ENCODE measurements at regions not wholly inside any gene's neighbourhood (a gene's known extent, or its start where the extent isn't known, plus 50 kb on each side); places are given as distances from the start of the nearest gene placed in this dataset.

GRCh38 chr9:129496473-129497004 lies 124.4 kb downstream of the C9orf50 start:
- peaks cover 0 to 94% (median 78%) of the 10 kb centered on the region in 4 donors for H3K4me1 ChIP-seq
- peak; percentile 99 for DNase-seq
- peaks cover 0 to 13% (median 0%) of the 10 kb centered on the region in 4 donors for H3K36me3 ChIP-seq
- TF ChIP-seq POLR2AphosphoS5 (IDR thresholded peaks at IDR 0.05) (peak; percentile 89 to 95 (median 94)), EP300 (IDR thresholded peaks at IDR 0.05) (peak in 2 of 4 donors; percentile 33 to 46), POLR2A (IDR thresholded peaks at IDR 0.05) (peak; percentile 85 to 87), CTCF (IDR thresholded peaks at IDR 0.05) (no peak)
- H3K27me3 ChIP-seq, result no peaks in the 10 kb centered on the region
- H3K27ac ChIP-seq, result peak overlapping the region; percentile 84 to 99 (median 99)
- WGBS, 2 donors, result 1% methylated on average over 43 of the region's 43 CpGs
- H3K9me3 ChIP-seq, result no peaks in the 10 kb centered on the region
- intact Hi-C loops (cut with DNase I), result loop anchor here (2.0 to 5.0 kb wide), 5 partner anchors 34 to 356 kb away; no protein-coding TSS in a partner anchor
- peak overlapping the region; percentile 61 to 71 (median 62) for H3K4me3 ChIP-seq

- Histone ChIP-seq H3K36me3 (peaks cover 0 to 15% (median 0%) of the 10 kb centered on the region in 4 donors), H3K9me3 (no peaks in the 10 kb centered on the region), H3K4me1 (peaks cover 0 to 95% (median 78%) of the 10 kb centered on the region in 4 donors), H3K4me3 (peak overlapping the region; percentile 61 to 71 (median 62)), H3K27me3 (no peaks in the 10 kb centered on the region), H3K27ac (peak overlapping the region; percentile 84 to 99 (median 99))
- whole genome bisulfite sequencing, 2 donors, result 3 to 12% methylated on average over 50 of the region's 50 CpGs
- intact Hi-C loops (cut with DNase I), result loop anchor here (2.0 to 5.0 kb wide), 5 partner anchors 34 to 355 kb away; no protein-coding TSS in a partner anchor
- peak; percentile 97 for DNase-seq
- no peak for TF ChIP-seq CTCF (IDR thresholded peaks at IDR 0.05)
- TF ChIP-seq POLR2AphosphoS5 (IDR thresholded peaks at IDR 0.05), result peak; percentile 23 to 66 (median 32)
- no peak for TF ChIP-seq EP300 (IDR thresholded peaks at IDR 0.05)
- no peak for TF ChIP-seq POLR2A (IDR thresholded peaks at IDR 0.05)
These were observed 125.1 kb downstream of the C9orf50 start for GRCh38 chr9:129495620-129496472.

GRCh38 chr9:129494113-129494789 lies 126.7 kb downstream of the C9orf50 start:
- Histone ChIP-seq H3K27ac (peak overlapping the region; percentile 84 to 99 (median 99)), H3K4me1 (peaks cover 0 to 95% (median 78%) of the 10 kb centered on the region in 4 donors), H3K9me3 (no peaks in the 10 kb centered on the region), H3K4me3 (no peak overlapping the region), H3K36me3 (peaks cover 0 to 15% (median 0%) of the 10 kb centered on the region in 4 donors), H3K27me3 (no peaks in the 10 kb centered on the region)
- intact Hi-C loops (cut with DNase I), result no loop called here
- DNase-seq, result no peak
- TF ChIP-seq EP300 (IDR thresholded peaks at IDR 0.05) (no peak), POLR2AphosphoS5 (IDR thresholded peaks at IDR 0.05) (no peak), CTCF (IDR thresholded peaks at IDR 0.05) (no peak), POLR2A (IDR thresholded peaks at IDR 0.05) (no peak)
- WGBS, 2 donors, result 46 to 81% methylated on average over 11 of the region's 11 CpGs

GRCh38 chr9:129493706-129494047 lies 127.2 kb downstream of the C9orf50 start:
- H3K9me3 ChIP-seq, result no peaks in the 10 kb centered on the region
- WGBS, 2 donors, result 87% methylated on average over 8 of the region's 8 CpGs
- peak overlapping the region; percentile 84 to 99 (median 99) for H3K27ac ChIP-seq
- intact Hi-C loops (cut with DNase I), result no loop called here
- peaks cover 0 to 15% (median 0%) of the 10 kb centered on the region in 4 donors for H3K36me3 ChIP-seq
- no peak overlapping the region for H3K4me3 ChIP-seq
- peaks cover 0 to 95% (median 75%) of the 10 kb centered on the region in 4 donors for H3K4me1 ChIP-seq
- no peak for DNase-seq
- TF ChIP-seq POLR2AphosphoS5 (IDR thresholded peaks at IDR 0.05), result no peak
- TF ChIP-seq POLR2A (IDR thresholded peaks at IDR 0.05), result no peak
- no peak for TF ChIP-seq EP300 (IDR thresholded peaks at IDR 0.05)
- no peak for TF ChIP-seq CTCF (IDR thresholded peaks at IDR 0.05)
- H3K27me3 ChIP-seq, result no peaks in the 10 kb centered on the region
